ENCODE measurements at regions not wholly inside any gene's neighbourhood (a gene's known extent, or its start where the extent isn't known, plus 50 kb on each side); places are given as distances from the start of the nearest gene placed in this dataset.

GRCh38 chr10:118210276-118210675 lies 131.8 kb downstream of the FAM204A start:
- Histone ChIP-seq H3F3A (ENCODE audit: low read length, unreplicated experiment) (no peaks in the 10 kb centered on the region), H3K27me3 (ENCODE audit: low read length) (peaks cover 37% of the 10 kb centered on the region), H4K20me1 (ENCODE audit: low read length) (no peaks in the 10 kb centered on the region), H3K4me3 (ENCODE audit: low read length) (no peak overlapping the region), H3K9me2 (replicated peaks; ENCODE audit: low read length) (no peaks in the 10 kb centered on the region), H3K4me1 (ENCODE audit: insufficient read depth, low read length) (no peaks in the 10 kb centered on the region), H3K9me3 (ENCODE audit: low read length) (no peaks in the 10 kb centered on the region), H3K27ac (ENCODE audit: low read length) (no peak overlapping the region), H3K9ac (ENCODE audit: low read length) (no peak overlapping the region), H3K79me2 (ENCODE audit: low read length) (no peaks in the 10 kb centered on the region), H3K4me2 (ENCODE audit: low read length) (no peak overlapping the region), H3K36me3 (ENCODE audit: low read depth, low read length) (no peaks in the 10 kb centered on the region), H2AFZ (ENCODE audit: low read length) (no peak overlapping the region)
- intact Hi-C loops (cut with micrococcal nuclease), result no loop called here
- CTCF ChIA-PET, result no interaction called here
- POLR2A ChIA-PET (ENCODE audit: unreplicated experiment), result no interaction called here
- TF ChIP-seq EZH2phosphoT487 (IDR thresholded peaks at IDR 0.05; ENCODE audit: borderline replicate concordance, low read length), result no peak
- TF ChIP-seq CTCF (conservative IDR thresholded peaks at IDR 0.05; ENCODE audit: low read depth, low read length), result no peak
- no peak for TF ChIP-seq EZH2 (IDR thresholded peaks at IDR 0.05; ENCODE audit: low read length, unreplicated experiment)
- BruUV-seq (replicated peaks), result no TSS peak
- DNase-seq, result no peak
- ATAC-seq, result no peak

- ATAC-seq (no peak), DNase-seq (no peak)
- Histone ChIP-seq H3K27me3 (ENCODE audit: low read length) (peaks cover 35% of the 10 kb centered on the region), H3K4me2 (ENCODE audit: low read length) (no peak overlapping the region), H2AFZ (ENCODE audit: low read length) (no peak overlapping the region), H3F3A (ENCODE audit: low read length, unreplicated experiment) (no peaks in the 10 kb centered on the region), H3K79me2 (ENCODE audit: low read length) (no peaks in the 10 kb centered on the region), H3K4me3 (ENCODE audit: low read length) (no peak overlapping the region), H3K9me2 (replicated peaks; ENCODE audit: low read length) (no peaks in the 10 kb centered on the region), H3K9me3 (ENCODE audit: low read length) (no peaks in the 10 kb centered on the region), H4K20me1 (ENCODE audit: low read length) (no peaks in the 10 kb centered on the region), H3K4me1 (ENCODE audit: insufficient read depth, low read length) (no peaks in the 10 kb centered on the region), H3K9ac (ENCODE audit: low read length) (no peak overlapping the region), H3K27ac (ENCODE audit: low read length) (no peak overlapping the region), H3K36me3 (ENCODE audit: low read depth, low read length) (no peaks in the 10 kb centered on the region)
- intact Hi-C loops (cut with micrococcal nuclease), result no loop called here
- TF ChIP-seq EZH2 (IDR thresholded peaks at IDR 0.05; ENCODE audit: low read length, unreplicated experiment) (no peak), CTCF (conservative IDR thresholded peaks at IDR 0.05; ENCODE audit: low read depth, low read length) (no peak), EZH2phosphoT487 (IDR thresholded peaks at IDR 0.05; ENCODE audit: borderline replicate concordance, low read length) (no peak)
- BruUV-seq (replicated peaks), result no TSS peak
- CTCF ChIA-PET, result no interaction called here
- POLR2A ChIA-PET (ENCODE audit: unreplicated experiment), result no interaction called here
Observed at GRCh38 chr10:118209215-118209614, 132.9 kb downstream of the FAM204A start.

- ChIA-PET POLR2A (ENCODE audit: unreplicated experiment) (no interaction called here), CTCF (no interaction called here)
- Histone ChIP-seq H3K9me3 (ENCODE audit: low read length) (no peaks in the 10 kb centered on the region), H3K79me2 (ENCODE audit: low read length) (no peaks in the 10 kb centered on the region), H3K27me3 (ENCODE audit: low read length) (peaks cover 31% of the 10 kb centered on the region), H3K4me3 (ENCODE audit: low read length) (no peak overlapping the region), H3K27ac (ENCODE audit: low read length) (no peak overlapping the region), H3F3A (ENCODE audit: low read length, unreplicated experiment) (no peaks in the 10 kb centered on the region), H3K36me3 (ENCODE audit: low read depth, low read length) (no peaks in the 10 kb centered on the region), H3K9me2 (replicated peaks; ENCODE audit: low read length) (no peaks in the 10 kb centered on the region), H3K4me1 (ENCODE audit: insufficient read depth, low read length) (no peaks in the 10 kb centered on the region), H3K4me2 (ENCODE audit: low read length) (no peak overlapping the region), H4K20me1 (ENCODE audit: low read length) (no peaks in the 10 kb centered on the region), H2AFZ (ENCODE audit: low read length) (no peak overlapping the region), H3K9ac (ENCODE audit: low read length) (no peak overlapping the region)
- no peak for ATAC-seq
- no TSS peak for BruUV-seq (replicated peaks)
- TF ChIP-seq EZH2 (IDR thresholded peaks at IDR 0.05; ENCODE audit: low read length, unreplicated experiment) (no peak), CTCF (conservative IDR thresholded peaks at IDR 0.05; ENCODE audit: low read depth, low read length) (no peak), EZH2phosphoT487 (IDR thresholded peaks at IDR 0.05; ENCODE audit: borderline replicate concordance, low read length) (no peak)
- DNase-seq, result no peak
- intact Hi-C loops (cut with micrococcal nuclease), result no loop called here
Observed at GRCh38 chr10:118207470-118208007, 134.6 kb downstream of the FAM204A start.

All from PC-3 (cell line).